ENCODE measurements at regions not wholly inside any gene's neighbourhood (a gene's known extent, or its start where the extent isn't known, plus 50 kb on each side); places are given as distances from the start of the nearest gene placed in this dataset.

DNA sequence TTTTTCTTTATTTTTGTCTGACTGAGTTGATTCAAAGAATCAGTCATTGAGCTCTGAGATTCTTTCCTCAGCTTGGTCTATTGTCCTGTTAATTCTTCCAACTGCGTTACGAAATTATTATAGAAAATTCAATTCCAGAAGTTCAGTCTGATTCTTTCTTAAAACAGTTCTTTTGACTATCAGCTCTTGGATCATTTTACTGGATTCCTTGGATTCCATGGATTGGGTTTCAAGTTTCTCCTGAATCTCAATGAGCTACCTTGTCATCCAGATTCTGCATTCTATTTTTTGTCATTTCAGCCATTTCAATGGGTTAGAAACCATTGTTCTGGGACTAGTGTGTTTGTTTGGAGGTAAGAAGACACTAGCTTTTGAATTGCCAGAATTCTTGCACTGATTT is 169.3 kb downstream of the PCDH20 start:
- no peak for TF ChIP-seq POLR2AphosphoS5 (IDR thresholded peaks at IDR 0.05; ENCODE audit: low read depth, low read length)
- TF ChIP-seq, protein P1, sequence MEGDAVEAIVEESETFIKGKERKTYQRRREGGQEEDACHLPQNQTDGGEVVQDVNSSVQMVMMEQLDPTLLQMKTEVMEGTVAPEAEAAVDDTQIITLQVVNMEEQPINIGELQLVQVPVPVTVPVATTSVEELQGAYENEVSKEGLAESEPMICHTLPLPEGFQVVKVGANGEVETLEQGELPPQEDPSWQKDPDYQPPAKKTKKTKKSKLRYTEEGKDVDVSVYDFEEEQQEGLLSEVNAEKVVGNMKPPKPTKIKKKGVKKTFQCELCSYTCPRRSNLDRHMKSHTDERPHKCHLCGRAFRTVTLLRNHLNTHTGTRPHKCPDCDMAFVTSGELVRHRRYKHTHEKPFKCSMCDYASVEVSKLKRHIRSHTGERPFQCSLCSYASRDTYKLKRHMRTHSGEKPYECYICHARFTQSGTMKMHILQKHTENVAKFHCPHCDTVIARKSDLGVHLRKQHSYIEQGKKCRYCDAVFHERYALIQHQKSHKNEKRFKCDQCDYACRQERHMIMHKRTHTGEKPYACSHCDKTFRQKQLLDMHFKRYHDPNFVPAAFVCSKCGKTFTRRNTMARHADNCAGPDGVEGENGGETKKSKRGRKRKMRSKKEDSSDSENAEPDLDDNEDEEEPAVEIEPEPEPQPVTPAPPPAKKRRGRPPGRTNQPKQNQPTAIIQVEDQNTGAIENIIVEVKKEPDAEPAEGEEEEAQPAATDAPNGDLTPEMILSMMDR (IDR thresholded peaks at IDR 0.05; ENCODE audit: control extremely low read depth in 1 of 3, insufficient read depth in 1 of 3, low read depth in 1 of 3, low read length in 3 of 3): no peak
- TF ChIP-seq BACH1 (IDR thresholded peaks at IDR 0.05; ENCODE audit: low read length): no peak
- TF ChIP-seq EZH2 (IDR thresholded peaks at IDR 0.05; ENCODE audit: low read depth, low read length, severe bottlenecking): no peak
- no peak for TF ChIP-seq CBX8 (IDR thresholded peaks at IDR 0.05; ENCODE audit: borderline replicate concordance, low read depth, low read length)
- no peak for TF ChIP-seq TAF1 (IDR thresholded peaks at IDR 0.05; ENCODE audit: low read depth, low read length)
- no peak for TF ChIP-seq HDAC6 (IDR thresholded peaks at IDR 0.05; ENCODE audit: low read depth, low read length)
- TF ChIP-seq CBX5 (IDR thresholded peaks at IDR 0.05; ENCODE audit: low read depth, low read length): no peak
- TF ChIP-seq TAF7 (optimal IDR thresholded peaks at IDR 0.05; ENCODE audit: borderline replicate concordance, low read depth, low read length): no peak
- TF ChIP-seq SRF (IDR thresholded peaks at IDR 0.05; ENCODE audit: low read depth, low read length): no peak
- no peak for TF ChIP-seq MAFK (IDR thresholded peaks at IDR 0.05; ENCODE audit: low read depth, low read length)
- no peak for TF ChIP-seq EP300 (IDR thresholded peaks at IDR 0.05; ENCODE audit: borderline replicate concordance in 1 of 2, low read depth in 2 of 2, low read length in 2 of 2)
- TF ChIP-seq NRF1 (IDR thresholded peaks at IDR 0.05; ENCODE audit: low read depth, low read length): no peak
- TF ChIP-seq GTF2F1 (IDR thresholded peaks at IDR 0.05; ENCODE audit: borderline replicate concordance, low read depth, low read length): no peak
